ENCODE measurements at regions not wholly inside any gene's neighbourhood (a gene's known extent, or its start where the extent isn't known, plus 50 kb on each side); places are given as distances from the start of the nearest gene placed in this dataset.
"Not testable (repeated sequence)": the region's sequence is repeated elsewhere in the genome, so short reads cannot be mapped to it uniquely, and the experiment has no call there.

DNA sequence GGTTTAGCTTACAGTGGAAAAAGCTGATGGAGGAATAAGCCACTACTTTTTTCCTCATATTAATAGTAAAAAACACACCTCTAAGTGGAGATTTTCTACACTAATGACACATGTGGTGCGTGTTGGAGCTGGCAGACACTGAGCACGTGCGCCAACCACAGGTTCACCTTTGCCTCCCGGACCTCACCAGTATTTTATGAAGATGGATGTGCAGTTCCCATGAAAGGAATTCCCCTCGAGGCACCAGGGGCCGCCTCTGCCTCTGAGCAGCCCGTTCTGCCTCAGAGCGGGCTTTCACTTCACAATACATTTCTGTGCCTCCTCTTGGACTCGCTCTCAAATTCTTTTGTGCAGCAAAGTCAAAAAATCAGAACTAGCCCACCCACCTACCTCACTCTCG, 477.5 kb upstream of the ADARB2 start:
- no peak for DNase-seq

- no peak for DNase-seq
Measured at GRCh38 chr10:2214092-2214491, 476.8 kb upstream of the ADARB2 start.

GRCh38 chr10:2212244-2212834, 475.0 kb upstream of the ADARB2 start:
- no peak for DNase-seq

GRCh38 chr10:2210088-2210487, 472.8 kb upstream of the ADARB2 start:
- DNase-seq = no peak

DNA sequence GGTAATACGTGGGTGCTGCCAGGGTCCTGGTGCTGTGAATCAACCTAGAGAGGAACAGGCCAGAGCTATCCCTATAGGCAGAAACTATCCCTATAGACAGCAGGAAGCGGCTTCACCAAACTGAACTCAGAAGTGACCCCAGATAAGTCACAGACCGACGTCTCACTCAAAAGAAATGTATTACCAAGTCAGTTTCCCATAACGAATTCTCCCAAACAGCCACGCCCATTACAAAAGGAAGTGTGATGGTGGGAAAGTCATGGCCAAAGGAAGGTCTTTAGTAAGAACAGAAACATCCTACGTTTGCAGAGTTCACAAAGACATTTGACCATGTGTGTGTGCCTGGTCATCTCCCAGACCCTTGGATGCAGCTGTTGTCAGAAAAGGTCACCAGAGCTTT, 470.8 kb upstream of the ADARB2 start:
- no peak for DNase-seq

DNA sequence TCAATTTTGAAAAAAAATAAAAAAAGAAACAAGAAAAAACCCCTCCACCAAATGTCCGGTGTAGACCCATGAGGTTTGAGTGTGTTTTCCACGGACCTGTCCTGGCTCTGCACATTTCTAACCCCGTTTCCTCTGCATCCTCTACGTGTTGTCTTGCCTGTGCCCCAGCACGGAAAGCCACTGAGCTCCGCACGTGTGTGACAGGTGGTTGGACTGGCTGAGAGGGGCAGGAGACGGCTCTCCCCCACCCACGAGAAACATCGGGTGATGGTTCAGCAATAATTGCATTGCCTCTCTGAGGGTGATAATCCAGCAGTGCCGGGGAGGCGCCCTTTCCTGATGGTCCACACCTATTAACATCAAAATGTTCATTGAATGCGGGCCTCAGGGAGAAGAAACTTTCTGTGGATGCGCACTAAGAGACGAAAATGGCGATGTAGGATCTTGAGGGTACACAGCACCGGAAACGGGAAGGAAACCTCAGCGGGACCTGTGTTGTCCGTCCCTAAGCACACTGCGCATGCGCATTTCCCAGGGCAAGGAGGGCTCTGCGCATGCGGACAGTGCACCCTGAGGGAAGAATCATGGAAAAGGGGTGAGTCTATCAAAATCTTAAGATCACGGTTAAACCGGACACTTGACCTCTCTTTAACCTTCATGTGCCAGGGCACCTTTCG, 470.1 kb upstream of the ADARB2 start:
- no peak for DNase-seq

- DNase-seq = no peak
Measured at GRCh38 chr10:2205406-2205805, 468.1 kb upstream of the ADARB2 start.

DNA sequence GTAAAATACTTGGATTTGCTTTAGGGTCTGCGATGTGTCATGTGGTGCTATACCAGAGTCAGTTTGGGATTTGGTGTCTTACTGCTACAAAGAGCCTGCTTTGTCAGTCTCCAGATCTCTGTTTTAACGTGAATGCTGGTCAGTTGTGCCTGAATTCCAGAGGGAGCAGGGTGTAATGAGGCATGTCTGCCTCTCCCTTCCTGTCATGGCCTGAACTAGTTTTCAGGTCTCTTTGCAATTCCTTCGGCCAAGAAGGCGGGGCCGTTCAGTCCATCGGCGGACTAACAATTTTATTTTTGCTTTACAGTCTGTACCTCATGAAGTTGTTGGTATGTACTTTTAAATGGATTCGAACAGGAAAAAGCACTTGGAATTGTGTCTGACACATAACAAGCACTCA, 465.1 kb upstream of the ADARB2 start:
- no peak for DNase-seq

- no peak for DNase-seq
Measured at GRCh38 chr10:2201534-2202099, 464.3 kb upstream of the ADARB2 start.

DNA sequence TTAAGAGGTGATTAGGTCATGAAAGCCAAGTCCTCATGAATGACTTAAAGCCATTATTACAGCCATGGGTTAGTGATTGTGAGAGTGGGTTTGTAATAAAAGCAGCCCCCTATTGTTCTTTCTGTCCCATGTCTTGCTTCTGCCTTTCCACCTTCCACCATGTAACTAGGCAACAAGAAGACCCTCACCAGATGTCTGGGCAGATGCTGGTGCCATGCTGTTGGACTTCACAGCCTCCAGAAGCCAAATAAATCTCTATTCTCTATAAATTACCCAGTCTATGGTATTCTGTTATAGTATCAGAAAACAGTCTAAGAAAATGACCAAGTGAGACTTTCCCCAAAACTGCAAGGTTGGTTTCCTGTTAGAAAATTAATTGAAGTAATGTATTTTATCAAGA, 460.3 kb upstream of the ADARB2 start:
- DNase-seq = no peak

- no peak for DNase-seq
Measured at GRCh38 chr10:2196272-2196671, 458.9 kb upstream of the ADARB2 start.

DNA sequence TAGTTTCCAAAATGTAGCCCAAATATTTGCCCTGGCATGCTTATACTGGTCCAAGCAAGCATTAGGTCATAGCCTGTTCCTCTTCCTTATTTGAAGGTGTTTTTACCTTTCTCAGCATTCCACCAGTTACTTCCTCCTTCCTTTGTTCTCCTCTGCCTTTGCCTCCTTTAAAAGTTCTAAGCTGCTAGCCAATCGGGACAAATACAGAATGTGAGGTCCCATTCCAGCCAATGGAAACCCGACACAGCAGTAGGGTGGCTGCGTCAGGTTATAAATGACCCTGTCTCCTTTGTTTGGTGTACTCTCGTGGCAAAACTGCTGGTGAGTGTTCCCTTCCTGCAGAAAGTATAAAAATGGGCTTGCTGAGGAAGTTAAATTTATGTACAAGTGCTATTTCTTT, 452.0 kb upstream of the ADARB2 start:
- DNase-seq = not testable (repeated sequence)

DNA sequence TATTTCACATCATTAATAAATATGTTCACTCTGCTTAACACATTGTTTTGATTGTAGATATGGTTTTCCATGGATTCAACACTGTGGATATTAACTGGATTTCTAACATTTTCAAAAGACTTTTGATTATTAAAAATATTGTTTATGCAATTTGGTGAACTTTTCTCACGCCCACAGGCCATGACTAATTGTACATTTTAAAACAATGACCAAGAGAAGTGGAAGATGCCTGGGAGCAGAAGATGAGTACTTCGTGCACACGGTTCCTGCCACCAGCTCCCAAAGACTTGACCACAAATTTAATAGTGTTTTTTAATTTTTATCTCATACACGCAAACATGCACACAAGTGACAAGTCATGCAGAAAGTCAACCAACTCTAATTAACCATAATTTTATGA, 451.0 kb upstream of the ADARB2 start:
- DNase-seq = no peak

GRCh38 chr10:2173327-2173726, 436.0 kb upstream of the ADARB2 start:
- DNase-seq = no peak

DNA sequence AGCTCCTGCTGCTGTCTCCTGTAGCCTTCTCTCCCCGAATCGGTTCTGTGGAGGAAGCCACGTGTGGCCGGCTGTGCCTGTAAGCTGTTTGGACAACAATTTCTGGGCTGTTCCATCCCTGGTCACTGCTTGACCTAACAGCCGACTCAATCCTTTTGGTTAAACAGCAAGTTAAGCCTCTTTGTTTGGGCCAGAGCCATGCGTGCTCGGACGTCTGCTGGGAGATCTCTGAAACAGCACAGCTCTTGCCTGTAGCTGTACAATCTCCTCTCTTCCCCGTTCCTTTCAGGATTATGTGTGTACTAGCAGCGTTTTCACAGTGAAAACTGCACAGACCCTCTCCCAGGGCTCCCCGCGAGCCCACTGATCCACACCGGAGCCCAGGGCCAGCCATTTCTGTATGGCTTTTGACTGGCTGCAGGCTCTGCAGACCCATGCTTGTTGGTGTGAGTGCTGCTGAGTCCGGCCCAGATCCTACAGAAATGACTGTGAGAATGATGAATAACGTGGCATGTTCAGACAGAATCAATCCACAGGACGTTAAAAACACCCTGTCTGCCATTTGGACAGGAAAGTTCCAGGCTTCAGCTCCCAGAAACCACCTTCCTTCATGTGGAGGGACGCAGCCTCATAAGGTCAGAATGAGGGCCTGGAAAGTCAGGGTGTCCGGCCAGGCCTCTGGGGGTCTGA, 428.6 kb upstream of the ADARB2 start:
- DNase-seq = no peak

- DNase-seq = no peak
Measured at GRCh38 chr10:2150288-2150687, 413.0 kb upstream of the ADARB2 start.

DNA sequence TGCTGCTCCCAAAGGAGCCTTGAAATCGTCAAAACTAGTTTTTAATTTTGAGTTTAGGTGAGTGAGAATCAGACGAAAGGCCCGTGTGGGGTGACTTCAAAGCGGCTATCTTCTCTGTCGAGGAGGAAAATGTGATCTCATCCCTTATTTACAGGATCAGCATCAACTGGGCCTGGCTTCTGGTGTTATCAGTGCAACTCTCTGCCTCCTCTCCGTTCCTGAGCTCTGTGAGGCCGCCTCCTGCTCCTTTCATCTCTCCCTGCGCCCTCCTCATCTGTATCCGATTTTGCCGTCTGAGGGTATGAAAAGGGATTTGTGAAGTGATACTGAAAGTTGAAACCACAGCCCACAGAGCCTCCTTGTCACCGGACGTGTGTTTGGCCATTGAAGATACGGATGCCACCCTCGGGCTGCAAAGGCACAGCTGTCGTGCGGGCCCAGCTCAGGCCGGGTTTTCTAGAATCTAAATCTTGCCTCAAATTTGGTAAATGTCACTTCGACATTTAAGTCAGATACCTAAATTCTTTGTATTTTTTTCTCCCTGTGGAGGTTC, 408.7 kb upstream of the ADARB2 start:
- DNase-seq = no peak

DNA sequence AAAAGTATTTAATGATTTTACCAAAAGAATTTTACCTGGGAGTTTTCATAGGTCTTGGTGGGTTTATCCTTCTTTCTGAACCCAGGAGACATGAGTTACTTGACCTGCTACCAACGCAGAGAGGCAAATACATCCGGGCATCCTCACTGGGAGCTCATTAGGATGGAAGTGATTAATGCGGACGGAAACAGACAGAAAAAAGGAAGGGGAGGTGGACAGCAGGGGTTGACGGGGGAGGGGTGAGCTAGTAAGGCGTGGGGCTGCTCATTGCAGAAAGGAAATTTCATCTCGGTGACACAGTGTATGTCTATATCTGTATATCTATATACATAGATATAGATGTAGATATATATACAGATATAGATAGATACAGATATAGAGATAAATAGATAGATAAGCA, 408.2 kb upstream of the ADARB2 start:
- DNase-seq = no peak

DNA sequence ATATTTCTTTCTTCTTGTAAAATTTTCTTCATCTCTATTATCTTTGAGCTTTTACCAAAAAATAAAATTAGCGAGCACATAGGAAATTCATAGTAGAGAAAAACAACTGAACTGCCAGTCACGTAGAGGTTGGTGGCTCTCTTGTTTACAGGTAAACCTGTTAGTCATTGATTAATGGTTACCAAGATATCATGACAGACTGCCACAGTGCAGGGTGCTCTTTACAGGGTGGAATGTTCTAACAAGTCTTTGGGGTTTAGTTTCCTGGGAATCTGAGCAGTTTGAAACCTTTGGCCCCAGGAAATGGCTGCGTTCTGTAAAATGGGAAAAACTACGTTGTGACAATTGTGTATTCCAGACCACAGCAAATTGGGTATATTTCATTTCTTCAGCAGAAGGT, 407.3 kb upstream of the ADARB2 start:
- DNase-seq = no peak

DNA sequence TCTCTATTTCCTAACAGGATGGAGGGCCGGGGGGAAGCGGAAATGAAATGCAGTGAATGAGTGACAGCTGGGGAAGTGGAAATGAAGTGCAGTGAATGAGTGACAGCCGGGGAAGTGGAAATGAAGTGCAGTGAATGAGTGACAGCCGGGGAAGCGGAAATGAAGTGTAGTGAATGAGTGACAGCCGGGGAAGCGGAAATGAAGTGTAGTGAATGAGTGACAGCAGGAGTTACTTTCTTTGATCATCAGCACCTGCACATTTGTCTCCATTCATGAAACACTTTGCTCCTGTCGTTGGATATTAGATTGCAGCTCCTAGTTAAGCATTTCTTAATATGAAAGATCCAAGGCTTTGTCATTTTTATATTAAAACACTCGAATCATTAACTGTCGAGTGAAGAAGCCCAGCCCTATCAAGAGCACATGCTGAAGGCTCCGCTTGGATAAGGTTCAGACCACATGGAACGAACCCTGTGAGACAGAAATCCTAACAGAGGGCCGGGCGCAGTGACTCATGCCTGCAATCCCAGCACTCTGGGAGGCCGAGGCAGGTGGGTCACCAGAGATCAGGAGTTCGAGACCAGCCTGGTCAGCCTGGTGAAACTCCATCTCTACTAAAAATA, 406.0 kb upstream of the ADARB2 start:
- no peak for DNase-seq

DNA sequence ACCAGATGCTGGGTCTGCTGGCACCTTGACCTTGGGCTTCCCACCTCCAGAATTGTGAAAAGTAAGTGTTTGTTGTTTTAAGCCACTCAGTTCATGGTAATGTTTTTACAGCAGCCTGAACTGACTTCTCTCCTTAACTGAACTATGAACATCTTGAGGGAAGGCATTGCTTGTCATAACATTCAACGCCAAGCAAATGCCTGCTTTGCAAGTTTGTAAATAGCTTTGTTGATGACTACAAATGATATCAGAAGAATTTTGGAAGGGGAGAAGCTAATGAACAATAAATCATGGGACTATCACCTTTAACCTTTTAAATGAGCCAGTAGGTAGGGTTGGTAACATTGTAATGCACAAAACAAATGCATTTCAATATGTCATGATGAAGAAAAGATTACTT, 402.4 kb upstream of the ADARB2 start:
- no peak for DNase-seq

DNA sequence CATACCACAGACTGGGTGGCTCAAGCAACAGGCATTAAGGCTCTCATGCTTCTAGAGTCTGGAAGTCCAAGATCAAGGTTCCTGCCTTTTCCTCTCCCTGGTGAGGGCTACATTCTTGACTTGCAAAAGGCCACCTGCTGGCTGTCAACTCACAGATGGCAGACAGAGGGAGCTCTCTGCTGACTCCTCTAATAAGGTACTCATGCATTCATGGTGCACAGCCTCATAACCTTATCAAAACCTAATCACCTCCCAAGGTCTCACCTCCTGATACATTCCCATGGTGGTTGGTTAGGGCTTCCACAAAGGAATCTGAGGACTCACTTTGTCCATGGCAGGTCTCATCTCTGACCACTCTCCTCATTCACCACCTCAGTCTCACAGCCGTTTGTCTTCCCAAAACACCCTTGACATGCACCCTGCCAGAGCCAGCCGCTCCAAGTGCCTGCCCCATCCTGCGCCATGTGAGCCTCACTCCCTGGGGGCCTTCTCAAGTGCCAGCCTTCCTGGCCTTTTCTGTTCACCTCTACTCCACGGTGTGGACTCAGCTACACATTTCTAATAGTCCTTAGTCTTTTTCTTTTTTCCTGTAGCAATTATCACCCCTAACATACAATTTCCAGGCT, 400.3 kb upstream of the ADARB2 start:
- no peak for DNase-seq

GRCh38 chr10:2130705-2131305, 393.5 kb upstream of the ADARB2 start:
- DNase-seq = no peak
